Esophagus (tissue), 2 donors: ENCODE measurements at regions not wholly inside any gene's neighbourhood (a gene's known extent, or its start where the extent isn't known, plus 50 kb on each side); places are given as distances from the start of the nearest gene placed in this dataset.

Experiments
- H3K27ac ChIP-seq, 2 donors: one replicate each; pipeline ENCODE4 v1.5.1; 2013; ENCODE audit warnings: low read depth in 2 of 2, mild to moderate bottlenecking in 2 of 2, inconsistent platforms in 1 of 2, low read length in 1 of 2, moderate library complexity in 1 of 2
- H3K27me3 ChIP-seq, 2 donors: one replicate each; pipeline ENCODE4 v1.6.1; 2013; ENCODE audit warnings: low read length in 2 of 2, control low read depth in 1 of 2, mild to moderate bottlenecking in 1 of 2; ENCODE audit not compliant: insufficient read depth in 2 of 2, control insufficient read depth in 1 of 2
- H3K36me3 ChIP-seq, 2 donors: one replicate each; pipeline ENCODE4 v1.6.1; 2013; ENCODE audit warnings: low read length in 1 of 2; ENCODE audit not compliant: control insufficient read depth in 2 of 2, insufficient read depth in 2 of 2
- H3K4me1 ChIP-seq, 2 donors: one replicate each; pipeline ENCODE4 v1.6.1; 2013; ENCODE audit warnings: low read length in 1 of 2; ENCODE audit not compliant: control insufficient read depth in 2 of 2, insufficient read depth in 2 of 2
- H3K4me3 ChIP-seq, 2 donors: one replicate each; pipeline ENCODE4 v1.5.1; 2013; ENCODE audit warnings: low read length in 2 of 2, mild to moderate bottlenecking in 2 of 2, low read depth in 1 of 2, moderate library complexity in 1 of 2
- H3K9me3 ChIP-seq, 2 donors: one replicate each; pipeline ENCODE4 v1.6.1; 2013; ENCODE audit warnings: mild to moderate bottlenecking in 2 of 2, low read depth in 1 of 2, low read length in 1 of 2, moderate library complexity in 1 of 2; ENCODE audit not compliant: control insufficient read depth in 2 of 2, insufficient read depth in 1 of 2
- WGBS, 2 donors: extraction: QIAGEN DNeasy Blood & Tissue Kit; methylation state at CpG; one replicate each; pipeline ENCODE4 v1.1.7; 2013; 5-methylcytosine and 5-hydroxymethylcytosine counted together
- donor health status: healthy with polysubstance abuse.
- donor health status: Bipolar disorder and iron deficiency.

DNA sequence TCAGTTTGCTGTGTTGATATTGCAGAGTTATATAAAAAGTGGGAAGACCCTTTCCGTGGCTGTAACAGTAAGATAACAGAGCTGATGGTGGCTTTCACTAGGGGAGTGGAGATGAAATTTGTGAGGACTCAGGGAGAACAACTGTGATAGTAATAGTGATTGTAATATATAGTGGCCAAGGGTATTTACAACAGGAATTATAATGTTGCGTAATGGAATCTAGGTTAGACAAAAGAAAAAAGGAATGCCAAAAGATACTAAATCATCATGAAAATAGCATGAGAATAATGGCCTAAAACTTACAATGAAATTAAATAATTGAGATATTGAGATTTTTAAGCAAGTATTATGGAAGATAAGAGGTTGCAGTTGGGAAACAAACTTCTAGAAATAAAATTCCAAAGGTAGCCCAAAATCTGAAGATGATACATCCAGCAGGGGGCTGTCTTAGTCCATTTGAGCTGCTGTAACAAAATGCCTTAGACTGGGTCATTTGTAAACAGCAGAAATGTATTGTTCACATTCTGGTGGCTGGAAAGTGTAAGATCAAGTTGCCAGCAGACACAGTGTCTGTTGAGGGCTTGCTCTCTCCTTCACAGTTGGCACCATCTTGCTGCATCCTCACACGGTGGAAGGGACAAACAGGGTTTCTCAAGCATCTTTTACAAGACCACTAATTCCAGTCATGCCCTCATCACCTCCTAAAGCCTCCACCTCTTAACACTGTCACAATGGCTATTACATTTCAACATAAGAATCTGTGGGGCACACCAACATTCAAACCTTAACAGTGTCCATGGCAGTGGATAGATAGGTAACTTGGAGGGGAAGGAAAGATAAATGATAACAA, 711.2 kb downstream of the MRPL39 start:
- no peak overlapping the region for H3K27ac ChIP-seq
- H3K4me3 ChIP-seq, result no peak overlapping the region
- WGBS, 2 donors, result 78 to 82% methylated on average over 3 of the region's 3 CpGs
- no peaks in the 10 kb centered on the region for H3K27me3 ChIP-seq
- no peaks in the 10 kb centered on the region for H3K9me3 ChIP-seq
- H3K4me1 ChIP-seq, result no peaks in the 10 kb centered on the region
- no peaks in the 10 kb centered on the region for H3K36me3 ChIP-seq

DNA sequence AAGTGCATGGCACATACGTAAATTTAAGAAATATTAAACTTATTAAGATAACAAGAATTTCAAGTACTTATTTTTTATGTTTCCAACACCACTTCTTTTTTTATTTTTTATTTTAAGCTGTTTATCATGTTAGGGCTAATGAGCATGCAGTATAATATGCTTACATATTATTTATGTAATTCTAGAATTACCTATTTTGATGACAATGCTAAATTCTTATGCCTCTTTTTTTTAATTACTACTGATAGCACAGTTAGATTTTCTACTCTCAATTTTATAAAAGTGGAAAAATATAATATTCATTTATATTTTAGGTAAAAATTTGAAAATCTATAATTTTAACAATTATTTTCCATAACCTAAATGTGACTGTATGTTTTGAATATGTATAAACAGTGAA, 713.0 kb downstream of the MRPL39 start:
- WGBS, 2 donors, result 90% methylated on average over 1 of the region's 1 CpG

DNA sequence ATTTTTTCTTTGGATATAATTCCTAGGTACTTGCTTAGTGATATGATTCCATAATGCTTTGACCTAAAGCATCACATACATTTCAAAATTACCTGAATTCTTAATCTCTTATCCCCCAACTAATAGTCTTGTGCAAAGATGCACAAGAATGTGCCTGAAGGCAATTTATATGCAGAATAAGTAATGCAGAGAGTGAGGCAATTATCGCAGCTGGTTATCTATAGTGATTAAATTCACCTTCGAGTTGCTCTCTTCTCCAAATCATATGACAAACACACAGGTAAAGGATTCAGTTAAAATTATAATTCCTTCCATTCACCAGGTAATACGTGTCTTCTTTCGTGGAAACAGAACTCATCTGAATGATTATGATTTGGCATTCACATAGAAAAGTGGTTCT, 717.3 kb downstream of the MRPL39 start:
- H3K4me1 ChIP-seq, result no peaks in the 10 kb centered on the region
- H3K9me3 ChIP-seq, result no peaks in the 10 kb centered on the region
- WGBS, 2 donors, result 81 to 89% methylated on average over 4 of the region's 4 CpGs
- H3K4me3 ChIP-seq, result no peak overlapping the region
- no peaks in the 10 kb centered on the region for H3K36me3 ChIP-seq
- H3K27ac ChIP-seq, result no peak overlapping the region
- H3K27me3 ChIP-seq, result no peaks in the 10 kb centered on the region

More for the DNA sequence above, 713.0 kb downstream of the MRPL39 start:
- Histone ChIP-seq H3K27me3 (no peaks in the 10 kb centered on the region), H3K4me3 (no peak overlapping the region), H3K36me3 (no peaks in the 10 kb centered on the region), H3K4me1 (no peaks in the 10 kb centered on the region), H3K27ac (no peak overlapping the region), H3K9me3 (no peaks in the 10 kb centered on the region)

DNA sequence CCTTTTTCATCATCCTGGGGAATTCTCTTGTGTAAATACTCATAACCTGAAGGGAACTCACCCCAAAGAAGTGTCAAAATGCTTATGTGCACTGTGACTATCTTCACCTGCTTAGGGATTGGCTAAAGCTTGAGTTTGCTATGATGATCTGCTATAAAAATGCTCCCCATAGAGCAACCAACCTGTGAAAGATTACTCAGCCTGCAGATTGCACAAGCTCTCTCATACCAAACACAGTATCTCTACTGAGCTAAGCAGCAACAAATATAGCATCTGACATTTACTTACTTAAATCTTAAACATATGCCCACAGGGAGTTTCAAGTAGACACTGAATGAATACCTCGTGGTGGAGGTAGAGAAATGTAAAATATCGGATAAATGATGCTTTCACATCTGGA, 725.8 kb downstream of the MRPL39 start:
- WGBS, 2 donors, result 73 to 81% methylated on average over 2 of the region's 2 CpGs
- Histone ChIP-seq H3K4me3 (no peak overlapping the region), H3K36me3 (no peaks in the 10 kb centered on the region), H3K4me1 (no peaks in the 10 kb centered on the region), H3K9me3 (no peaks in the 10 kb centered on the region), H3K27me3 (no peaks in the 10 kb centered on the region), H3K27ac (no peak overlapping the region)

DNA sequence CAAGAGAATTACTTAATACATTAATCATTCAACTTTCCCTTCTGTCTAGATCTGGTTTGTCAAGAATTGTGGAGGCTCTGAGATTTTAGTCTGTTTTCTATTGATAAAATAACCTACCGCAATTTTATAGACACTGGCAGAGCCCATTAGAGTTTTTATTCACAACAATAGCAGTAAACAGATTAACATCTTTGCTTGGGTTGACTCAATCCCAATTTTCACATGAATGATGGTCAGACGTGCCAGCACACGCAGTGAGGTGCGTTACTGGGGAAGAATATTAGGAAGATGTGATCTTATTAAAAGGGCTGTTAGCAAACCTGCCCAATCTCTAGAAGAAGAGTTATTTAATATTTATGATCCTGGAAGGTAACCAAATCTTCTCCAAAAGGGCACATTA, 736.6 kb downstream of the MRPL39 start:
- no peaks in the 10 kb centered on the region for H3K36me3 ChIP-seq
- no peak overlapping the region for H3K4me3 ChIP-seq
- 62 to 74% methylated on average over 4 of the region's 4 CpGs for WGBS, 2 donors
- H3K27ac ChIP-seq, result no peak overlapping the region
- H3K4me1 ChIP-seq, result no peaks in the 10 kb centered on the region
- no peaks in the 10 kb centered on the region for H3K27me3 ChIP-seq
- H3K9me3 ChIP-seq, result no peaks in the 10 kb centered on the region

DNA sequence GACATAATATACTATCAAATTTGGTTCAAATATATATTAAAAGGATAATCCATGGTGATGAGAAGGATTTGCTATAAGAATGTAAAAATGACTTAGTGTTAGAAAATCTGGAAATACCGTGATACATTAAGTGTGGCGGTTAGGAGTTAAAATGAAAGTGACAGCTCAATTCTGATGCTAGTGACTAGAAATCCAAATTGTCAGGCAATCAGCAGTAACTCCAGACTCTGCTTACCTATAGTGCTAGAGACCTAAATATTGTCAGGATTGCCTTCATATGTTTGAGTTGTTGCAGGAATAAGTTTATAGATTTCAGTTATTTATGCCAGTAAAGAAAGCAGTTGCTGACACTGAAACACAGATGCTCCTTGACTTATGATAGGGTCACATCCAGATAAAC, 737.4 kb downstream of the MRPL39 start:
- WGBS, 2 donors, result 85 to 93% methylated on average over 2 of the region's 2 CpGs
- H3K9me3 ChIP-seq, result no peaks in the 10 kb centered on the region
- no peak overlapping the region for H3K27ac ChIP-seq
- H3K4me3 ChIP-seq, result no peak overlapping the region
- H3K36me3 ChIP-seq, result no peaks in the 10 kb centered on the region
- H3K4me1 ChIP-seq, result no peaks in the 10 kb centered on the region
- H3K27me3 ChIP-seq, result no peaks in the 10 kb centered on the region

DNA sequence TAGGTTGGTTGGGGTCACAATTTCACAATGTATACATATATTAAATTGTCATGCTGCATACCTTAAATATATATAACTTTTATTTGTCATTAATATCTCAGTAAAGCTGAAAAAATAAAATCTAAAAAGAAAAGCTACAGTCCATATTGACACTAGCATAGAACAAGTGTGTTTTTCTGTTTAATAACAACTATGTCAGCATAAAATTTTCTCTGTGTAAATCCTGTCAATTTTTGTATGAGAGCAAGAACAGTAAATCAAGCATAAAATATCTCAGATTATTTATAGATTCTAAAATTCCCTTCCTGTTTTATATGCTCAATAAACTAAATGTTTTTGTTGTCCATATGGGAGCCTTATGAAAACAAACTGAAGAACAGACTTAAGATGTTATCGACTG, 739.2 kb downstream of the MRPL39 start:
- Histone ChIP-seq H3K4me3 (no peak overlapping the region), H3K27me3 (no peaks in the 10 kb centered on the region), H3K4me1 (no peaks in the 10 kb centered on the region), H3K27ac (no peak overlapping the region), H3K9me3 (no peaks in the 10 kb centered on the region), H3K36me3 (no peaks in the 10 kb centered on the region)
- 77 to 80% methylated on average over 1 of the region's 1 CpG for WGBS, 2 donors

DNA sequence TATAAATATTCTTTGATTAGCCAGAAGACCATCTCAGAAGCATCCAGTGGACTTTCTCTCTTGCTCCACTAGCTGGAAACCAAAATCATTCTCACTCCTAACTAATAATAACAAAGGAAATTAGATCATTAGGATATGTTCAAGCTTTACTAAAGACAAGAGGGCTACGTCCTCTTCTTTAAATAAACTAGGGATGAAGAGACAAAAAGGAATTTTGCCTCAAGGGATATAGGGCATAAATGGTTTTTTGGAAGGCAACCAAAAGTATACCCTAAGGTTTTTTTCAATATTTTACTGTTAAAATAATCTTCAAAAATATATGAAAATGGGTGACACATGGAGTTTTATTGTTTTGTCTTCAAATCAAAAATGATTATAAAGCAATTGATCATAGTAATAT, 745.8 kb downstream of the MRPL39 start:
- H3K4me3 ChIP-seq, result no peak overlapping the region
- H3K27ac ChIP-seq, result no peak overlapping the region
- no peaks in the 10 kb centered on the region for H3K9me3 ChIP-seq
- no peaks in the 10 kb centered on the region for H3K36me3 ChIP-seq
- no peaks in the 10 kb centered on the region for H3K27me3 ChIP-seq
- 13 to 28% methylated on average over 1 of the region's 1 CpG for WGBS, 2 donors
- H3K4me1 ChIP-seq, result no peaks in the 10 kb centered on the region

DNA sequence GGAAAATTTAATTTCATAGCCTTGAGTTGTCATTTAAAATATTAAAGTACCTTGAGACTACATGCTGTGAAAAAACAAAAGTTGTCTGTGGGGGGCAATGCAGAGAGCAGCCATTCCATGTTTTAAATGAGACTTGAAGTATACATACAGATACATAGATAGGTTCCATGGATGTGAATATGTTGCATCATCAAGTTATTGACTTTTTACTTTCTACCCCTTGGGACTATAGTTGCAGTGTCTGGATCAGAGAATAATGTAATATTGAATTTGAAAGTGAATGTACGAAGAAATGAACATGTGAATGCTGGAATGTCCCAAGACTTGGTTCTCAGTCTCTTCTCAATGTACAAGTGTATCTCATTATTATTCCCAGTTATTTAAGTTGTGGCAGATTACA, 751.0 kb downstream of the MRPL39 start:
- Histone ChIP-seq H3K9me3 (no peaks in the 10 kb centered on the region), H3K27ac (no peak overlapping the region), H3K4me1 (no peaks in the 10 kb centered on the region), H3K27me3 (no peaks in the 10 kb centered on the region), H3K4me3 (no peak overlapping the region), H3K36me3 (no peaks in the 10 kb centered on the region)
- WGBS, 2 donors, result 14 to 86% methylated on average over 1 of the region's 1 CpG

DNA sequence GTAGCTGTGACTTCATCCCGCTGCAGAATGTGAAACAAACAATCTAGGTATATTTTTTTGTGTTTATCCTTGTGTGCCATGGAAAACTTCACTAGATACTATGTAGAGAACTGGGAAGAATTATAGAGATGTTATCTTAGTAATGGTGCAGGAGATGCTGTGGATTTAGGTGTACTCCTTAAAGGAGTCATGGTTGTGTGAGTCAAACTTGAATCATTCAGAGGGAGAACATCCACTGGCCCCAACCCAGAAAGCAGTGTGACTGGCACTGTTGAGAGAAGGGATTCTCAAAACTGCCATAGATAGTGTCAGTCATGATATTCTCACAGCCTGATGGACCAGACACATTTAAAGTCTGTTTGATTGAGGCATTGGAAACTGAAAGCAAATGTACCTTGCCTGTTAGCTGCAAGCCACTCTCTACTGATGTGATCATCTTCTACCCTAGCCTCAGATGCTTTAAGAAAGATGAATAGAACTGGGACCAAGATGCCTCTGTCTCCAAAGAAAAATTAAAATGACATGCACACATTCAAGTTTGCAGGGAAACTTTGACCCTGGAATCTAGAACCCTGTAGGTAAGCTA, 754.6 kb downstream of the MRPL39 start:
- Histone ChIP-seq H3K36me3 (no peaks in the 10 kb centered on the region), H3K4me1 (no peaks in the 10 kb centered on the region), H3K9me3 (no peaks in the 10 kb centered on the region), H3K4me3 (no peak overlapping the region), H3K27me3 (no peaks in the 10 kb centered on the region), H3K27ac (no peak overlapping the region)
- WGBS, 2 donors, result 75 to 83% methylated on average over 1 of the region's 1 CpG
